Sigmoid colon (tissue), 6 donors: ENCODE measurements at regions not wholly inside any gene's neighbourhood (a gene's known extent, or its start where the extent isn't known, plus 50 kb on each side); places are given as distances from the start of the nearest gene placed in this dataset.
"Not testable (repeated sequence)": the region's sequence is repeated elsewhere in the genome, so short reads cannot be mapped to it uniquely, and the experiment has no call there.

ENCODE experiments used
- DNase-seq: peaks from one replicate; pipeline ENCODE4 v3.0.0-alpha.2; 2019
- H3K27ac ChIP-seq, 4 donors: fragments of 200-600 bp; sonication (generic); one replicate each; pipeline ENCODE4 v1.5.1; 2016 to 2019; ENCODE audit warnings: mild to moderate bottlenecking in 1 of 4
- H3K27me3 ChIP-seq, 3 donors: fragments of 200-600 bp; sonication (generic); one replicate each; pipeline ENCODE4 v1.5.1; 2019; ENCODE audit warnings: mild to moderate bottlenecking in 1 of 3
- H3K36me3 ChIP-seq, 4 donors: fragments of 200-600 bp; sonication (generic); one replicate each; pipeline ENCODE4 v1.5.1; 2016 to 2019
- H3K4me1 ChIP-seq, 4 donors: fragments of 200-600 bp; sonication (generic); one replicate each; pipeline ENCODE4 v1.5.1; 2017 to 2019
- H3K4me3 ChIP-seq, 4 donors: fragments of 200-600 bp; sonication (generic); one replicate each; pipeline ENCODE4 v1.5.1; 2017 to 2019; ENCODE audit warnings: mild to moderate bottlenecking in 2 of 4, moderate library complexity in 1 of 4
- H3K9me3 ChIP-seq, 4 donors: fragments of 200-600 bp in 3 of 4; sonication (generic) in 3 of 4; one replicate each; pipeline versions ENCODE4 v1.5.1 to v1.6.1; 2013 to 2019
- EP300 ChIP-seq, 4 donors: sonication (generic); formaldehyde crosslinking; IDR thresholded peaks; one replicate each; pipeline ENCODE4 v1.6.1; 2017; ENCODE audit warnings: antibody characterized with exemption in 4 of 4
- POLR2A ChIP-seq, 2 donors: fragments of 450-650 bp; IDR thresholded peaks; one replicate each; pipeline ENCODE4 v1.6.1; 2016; ENCODE audit warnings: antibody characterized with exemption in 2 of 2, mild to moderate bottlenecking in 2 of 2, moderate library complexity in 2 of 2
- POLR2AphosphoS5 ChIP-seq, 4 donors: sonication (generic); formaldehyde crosslinking; IDR thresholded peaks; one replicate each; pipeline ENCODE4 v1.6.1; 2017; ENCODE audit warnings: antibody characterized with exemption in 4 of 4
- WGBS, 2 donors: extraction: QIAGEN DNeasy Blood & Tissue Kit; methylation state at CpG; one replicate each; pipeline ENCODE4 v1.1.7; 2013; 5-methylcytosine and 5-hydroxymethylcytosine counted together
- intact Hi-C: fragments of 100-400 bp; cut with DNase I; formaldehyde crosslinking; loops from one replicate; pipeline ENCODE4 v1.15.1; 2023
- TF ChIP-seq, protein P1 (sequence below), 4 experiments: fragments of 450-650 bp in 3 of 4; fragments of 200-600 bp in 1 of 4; IDR thresholded peaks; one replicate each; pipeline ENCODE4 v1.5.1; 2016 to 2019; ENCODE audit warnings: antibody characterized with exemption in 4 of 4, mild to moderate bottlenecking in 3 of 4, moderate library complexity in 2 of 4
- donor health status: healthy with polysubstance abuse.
- donor health status: healthy.

DNA sequence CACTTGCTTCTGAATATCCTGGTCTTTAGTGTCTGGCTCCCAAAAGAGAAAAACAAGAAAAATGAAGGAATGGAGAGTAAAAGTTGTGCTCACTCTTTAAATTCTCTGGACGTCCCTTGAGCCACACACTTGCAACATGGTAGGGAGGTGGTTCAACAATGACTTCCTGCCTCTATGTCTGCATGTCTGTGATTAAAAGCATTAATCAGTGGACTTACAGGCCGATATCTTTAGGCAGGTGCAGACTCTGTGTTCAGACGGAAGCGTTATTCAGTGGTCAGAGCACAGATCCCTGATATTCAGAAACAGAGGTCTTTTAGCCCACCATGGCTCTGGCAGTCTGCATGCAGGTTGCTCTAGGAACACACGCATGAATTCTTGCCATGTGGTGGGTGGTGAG is 1920.0 kb upstream of the RAG2 start:
- Histone ChIP-seq H3K27me3 (no peaks in the 10 kb centered on the region), H3K9me3 (no peaks in the 10 kb centered on the region), H3K27ac (no peak overlapping the region), H3K4me1 (no peaks in the 10 kb centered on the region), H3K4me3 (no peak overlapping the region), H3K36me3 (no peaks in the 10 kb centered on the region)
- TF ChIP-seq EP300 (IDR thresholded peaks at IDR 0.05) (no peak), POLR2AphosphoS5 (IDR thresholded peaks at IDR 0.05) (no peak), POLR2A (IDR thresholded peaks at IDR 0.05) (no peak)
- TF ChIP-seq, protein P1, sequence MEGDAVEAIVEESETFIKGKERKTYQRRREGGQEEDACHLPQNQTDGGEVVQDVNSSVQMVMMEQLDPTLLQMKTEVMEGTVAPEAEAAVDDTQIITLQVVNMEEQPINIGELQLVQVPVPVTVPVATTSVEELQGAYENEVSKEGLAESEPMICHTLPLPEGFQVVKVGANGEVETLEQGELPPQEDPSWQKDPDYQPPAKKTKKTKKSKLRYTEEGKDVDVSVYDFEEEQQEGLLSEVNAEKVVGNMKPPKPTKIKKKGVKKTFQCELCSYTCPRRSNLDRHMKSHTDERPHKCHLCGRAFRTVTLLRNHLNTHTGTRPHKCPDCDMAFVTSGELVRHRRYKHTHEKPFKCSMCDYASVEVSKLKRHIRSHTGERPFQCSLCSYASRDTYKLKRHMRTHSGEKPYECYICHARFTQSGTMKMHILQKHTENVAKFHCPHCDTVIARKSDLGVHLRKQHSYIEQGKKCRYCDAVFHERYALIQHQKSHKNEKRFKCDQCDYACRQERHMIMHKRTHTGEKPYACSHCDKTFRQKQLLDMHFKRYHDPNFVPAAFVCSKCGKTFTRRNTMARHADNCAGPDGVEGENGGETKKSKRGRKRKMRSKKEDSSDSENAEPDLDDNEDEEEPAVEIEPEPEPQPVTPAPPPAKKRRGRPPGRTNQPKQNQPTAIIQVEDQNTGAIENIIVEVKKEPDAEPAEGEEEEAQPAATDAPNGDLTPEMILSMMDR (IDR thresholded peaks at IDR 0.05), result no peak
- no peak for DNase-seq
- intact Hi-C loops, result no loop called here
- WGBS, 2 donors, result 84 to 88% methylated on average over 5 of the region's 5 CpGs

DNA sequence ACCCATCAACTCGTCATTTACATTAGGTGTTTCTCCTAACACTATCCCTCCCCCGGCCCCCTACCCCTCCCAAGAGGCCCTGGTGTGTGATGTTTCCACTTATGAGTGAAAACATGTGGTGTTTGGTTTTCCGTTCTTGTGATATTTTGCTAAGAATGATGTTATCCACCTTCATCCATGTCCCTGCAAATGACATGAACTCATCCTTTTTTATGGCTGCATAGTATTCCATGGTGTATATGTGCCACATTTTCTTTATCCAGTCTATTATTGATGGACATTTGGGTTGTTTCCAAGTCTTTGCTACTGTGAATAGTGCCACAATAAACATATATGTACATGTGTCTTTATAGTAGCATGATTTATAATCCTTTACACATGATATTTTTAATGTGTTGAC is 1914.8 kb upstream of the RAG2 start:
- H3K4me3 ChIP-seq, H3K27me3 ChIP-seq, H3K36me3 ChIP-seq, intact Hi-C loops, H3K27ac ChIP-seq, H3K9me3 ChIP-seq, DNase-seq, H3K4me1 ChIP-seq: not testable (repeated sequence)
- 86 to 92% methylated on average over 3 of the region's 3 CpGs for WGBS, 2 donors

DNA sequence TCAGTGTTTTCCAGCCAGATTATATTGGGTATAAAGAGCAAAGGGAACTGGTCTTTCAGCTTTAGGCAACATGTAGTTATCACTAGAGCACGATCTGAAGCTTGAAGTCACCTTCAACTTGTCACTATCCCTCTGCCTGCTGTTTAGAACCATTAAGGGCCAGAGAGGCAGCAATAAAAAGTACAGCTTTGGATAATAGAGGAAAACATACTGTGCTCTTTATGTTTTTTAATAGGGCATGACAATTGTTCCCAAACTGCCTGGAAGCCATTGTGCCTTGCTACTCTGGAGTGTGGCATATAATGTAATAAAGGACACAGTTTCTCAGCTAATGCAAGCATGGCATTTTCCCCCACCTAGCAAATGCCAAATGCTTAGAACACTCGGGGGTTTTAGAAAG is 1912.0 kb upstream of the RAG2 start:
- Histone ChIP-seq H3K4me3 (no peak overlapping the region), H3K36me3 (no peaks in the 10 kb centered on the region), H3K4me1 (no peaks in the 10 kb centered on the region), H3K27ac (no peak overlapping the region), H3K27me3 (no peaks in the 10 kb centered on the region), H3K9me3 (no peaks in the 10 kb centered on the region)
- 18 to 58% methylated on average over 2 of the region's 2 CpGs for WGBS, 2 donors
- intact Hi-C loops, result no loop called here
- DNase-seq, result no peak
- TF ChIP-seq EP300 (IDR thresholded peaks at IDR 0.05), result no peak
- TF ChIP-seq, protein P1 (IDR thresholded peaks at IDR 0.05), result no peak
- no peak for TF ChIP-seq POLR2A (IDR thresholded peaks at IDR 0.05)
- TF ChIP-seq POLR2AphosphoS5 (IDR thresholded peaks at IDR 0.05), result no peak

DNA sequence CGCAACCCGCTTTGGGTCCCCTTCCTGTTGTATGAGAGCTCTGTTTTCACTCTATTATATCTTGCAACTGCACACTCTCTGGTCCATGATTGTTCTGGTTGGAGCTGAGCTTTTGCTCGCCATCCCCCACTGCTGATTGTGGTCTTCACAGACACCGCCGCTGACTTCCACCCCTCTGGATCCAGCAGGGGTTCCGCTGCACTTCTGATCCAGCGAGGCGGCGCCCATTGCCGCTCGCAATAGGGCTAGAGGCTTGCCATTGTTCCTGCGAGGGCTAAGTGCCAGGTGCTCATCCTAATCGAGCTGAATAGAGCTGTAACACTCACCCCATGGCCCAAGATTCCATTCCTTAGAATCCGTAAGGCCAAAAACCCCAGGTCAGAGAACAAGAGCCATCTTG is 1905.8 kb upstream of the RAG2 start:
- no peak for TF ChIP-seq EP300 (IDR thresholded peaks at IDR 0.05)
- TF ChIP-seq, protein P1 (IDR thresholded peaks at IDR 0.05), result no peak
- no peak for TF ChIP-seq POLR2A (IDR thresholded peaks at IDR 0.05)
- no peak for TF ChIP-seq POLR2AphosphoS5 (IDR thresholded peaks at IDR 0.05)
- WGBS, 2 donors, result 91 to 94% methylated on average over 14 of the region's 14 CpGs
- DNase-seq, result no peak
- Histone ChIP-seq H3K27me3 (no peaks in the 10 kb centered on the region), H3K27ac (no peak overlapping the region), H3K4me3 (no peak overlapping the region), H3K4me1 (no peaks in the 10 kb centered on the region), H3K9me3 (no peaks in the 10 kb centered on the region), H3K36me3 (no peaks in the 10 kb centered on the region)
- intact Hi-C loops, result no loop called here

DNA sequence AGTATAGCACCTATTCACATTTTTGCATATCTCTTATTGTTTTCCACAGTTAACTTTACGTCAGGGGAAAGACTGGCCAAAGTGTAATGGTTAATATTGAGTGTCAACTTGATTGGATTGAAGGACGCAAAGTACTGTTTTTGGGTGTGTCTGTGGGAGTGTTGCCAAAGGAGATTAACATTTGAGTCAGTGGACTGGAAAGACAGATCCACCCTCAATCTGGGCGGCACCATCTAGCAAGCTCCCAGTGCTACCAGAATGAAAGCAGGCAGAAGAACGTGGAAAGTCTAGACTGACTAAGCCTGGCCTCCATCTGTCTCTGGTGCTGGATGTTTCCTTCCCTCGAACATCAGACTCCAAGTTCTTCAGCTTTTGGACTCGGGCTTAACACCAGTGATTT is 1900.7 kb upstream of the RAG2 start:
- H3K27me3 ChIP-seq, result no peaks in the 10 kb centered on the region
- DNase-seq, result no peak
- H3K36me3 ChIP-seq, result no peaks in the 10 kb centered on the region
- no peak overlapping the region for H3K27ac ChIP-seq
- 57 to 81% methylated on average over 6 of the region's 6 CpGs for WGBS, 2 donors
- no peak for TF ChIP-seq POLR2AphosphoS5 (IDR thresholded peaks at IDR 0.05)
- TF ChIP-seq POLR2A (IDR thresholded peaks at IDR 0.05), result no peak
- TF ChIP-seq, protein P1 (IDR thresholded peaks at IDR 0.05), result no peak
- TF ChIP-seq EP300 (IDR thresholded peaks at IDR 0.05), result no peak
- H3K9me3 ChIP-seq, result no peaks in the 10 kb centered on the region
- no peak overlapping the region for H3K4me3 ChIP-seq
- no peaks in the 10 kb centered on the region for H3K4me1 ChIP-seq
- intact Hi-C loops, result no loop called here
